IPS DF 6.9 (cell line): ENCODE measurements at regions not wholly inside any gene's neighbourhood (a gene's known extent, or its start where the extent isn't known, plus 50 kb on each side); places are given as distances from the start of the nearest gene placed in this dataset.

Experiments
- DNase-seq: peaks from one replicate; pipeline ENCODE4 v3.0.0-alpha.2; 2013; ENCODE audit warnings: low read depth, low spot score
- H3K27ac ChIP-seq: one replicate; pipeline ENCODE4 v1.5.1; 2013; ENCODE audit warnings: low read length, control low read depth
- H3K27me3 ChIP-seq: 2 replicates; pipeline ENCODE4 v1.6.1; 2013; ENCODE audit warnings: mild to moderate bottlenecking, low read length; ENCODE audit not compliant: control insufficient read depth, insufficient read depth
- H3K36me3 ChIP-seq: 2 replicates; pipeline ENCODE4 v1.6.1; 2013; ENCODE audit warnings: low read length; ENCODE audit not compliant: control insufficient read depth, insufficient read depth
- H3K4me1 ChIP-seq: 2 replicates; pipeline ENCODE4 v1.6.1; 2013; ENCODE audit warnings: low read length; ENCODE audit not compliant: control insufficient read depth, insufficient read depth
- H3K4me3 ChIP-seq: 2 replicates; pipeline ENCODE4 v1.5.1; 2013; ENCODE audit warnings: mild to moderate bottlenecking, low read length
- H3K9me3 ChIP-seq: 2 replicates; pipeline ENCODE4 v1.6.1; 2013; ENCODE audit warnings: low read length, inconsistent platforms; ENCODE audit not compliant: control insufficient read depth, insufficient read depth
- WGBS: extraction: QIAGEN DNeasy Blood & Tissue Kit; methylation state at CpG from one replicate; pipeline ENCODE4 v1.1.7; 2013; ENCODE audit warnings: mixed read lengths, missing lambda C conversion rate; ENCODE audit not compliant: insufficient read length, insufficient coverage; 5-methylcytosine and 5-hydroxymethylcytosine counted together

- H3K36me3 ChIP-seq: no peaks in the 10 kb centered on the region; the same call in 1 of the 2 replicates
- DNase-seq: no peak
- no CpG with 5 or more reads among the region's 1 CpG for WGBS
- no peaks in the 10 kb centered on the region for H3K27me3 ChIP-seq
- no peak overlapping the region for H3K4me3 ChIP-seq
- no peaks in the 10 kb centered on the region; the same call in 1 of the 2 replicates for H3K4me1 ChIP-seq
- no peak overlapping the region for H3K27ac ChIP-seq
- H3K9me3 ChIP-seq: no peaks in the 10 kb centered on the region; the same call in 1 of the 2 replicates
These were observed 71.3 kb upstream of the EYA4 start for GRCh38 chr6:133169901-133170300.

GRCh38 chr6:133170602-133171001 is 70.6 kb upstream of the EYA4 start:
- Histone ChIP-seq H3K27ac (no peak overlapping the region), H3K36me3 (no peaks in the 10 kb centered on the region; the same call in 1 of the 2 replicates), H3K4me1 (no peaks in the 10 kb centered on the region; the same call in 1 of the 2 replicates), H3K4me3 (no peak overlapping the region), H3K9me3 (no peaks in the 10 kb centered on the region; the same call in 1 of the 2 replicates), H3K27me3 (no peaks in the 10 kb centered on the region)
- no peak for DNase-seq

- no peak overlapping the region for H3K27ac ChIP-seq
- H3K9me3 ChIP-seq: no peaks in the 10 kb centered on the region; the same call in 1 of the 2 replicates
- WGBS: no CpG with 5 or more reads among the region's 3 CpGs
- H3K36me3 ChIP-seq: no peaks in the 10 kb centered on the region; the same call in 1 of the 2 replicates
- H3K4me3 ChIP-seq: no peak overlapping the region
- H3K27me3 ChIP-seq: no peaks in the 10 kb centered on the region
- no peak for DNase-seq
- H3K4me1 ChIP-seq: no peaks in the 10 kb centered on the region; the same call in 1 of the 2 replicates
These were observed 69.1 kb upstream of the EYA4 start for GRCh38 chr6:133171989-133172604.

GRCh38 chr6:133173276-133173675 is 67.9 kb upstream of the EYA4 start:
- H3K36me3 ChIP-seq: no peaks in the 10 kb centered on the region; the same call in 1 of the 2 replicates
- DNase-seq: no peak
- H3K4me3 ChIP-seq: no peak overlapping the region
- no CpG with 5 or more reads among the region's 4 CpGs for WGBS
- no peaks in the 10 kb centered on the region; the same call in 1 of the 2 replicates for H3K4me1 ChIP-seq
- no peak overlapping the region for H3K27ac ChIP-seq
- no peaks in the 10 kb centered on the region; the same call in 1 of the 2 replicates for H3K9me3 ChIP-seq
- H3K27me3 ChIP-seq: no peaks in the 10 kb centered on the region

- Histone ChIP-seq H3K36me3 (no peaks in the 10 kb centered on the region), H3K27ac (no peak overlapping the region), H3K4me3 (no peak overlapping the region)
These were observed 61.7 kb upstream of the EYA4 start for GRCh38 chr6:133179481-133179880.

GRCh38 chr6:133183691-133184090 is 57.5 kb upstream of the EYA4 start:
- H3K36me3 ChIP-seq: no peaks in the 10 kb centered on the region
- WGBS: no CpG with 5 or more reads among the region's 2 CpGs
- H3K27ac ChIP-seq: no peak overlapping the region
- no peaks in the 10 kb centered on the region for H3K4me1 ChIP-seq
- DNase-seq: no peak
- no peaks in the 10 kb centered on the region for H3K9me3 ChIP-seq
- H3K4me3 ChIP-seq: no peak overlapping the region
- H3K27me3 ChIP-seq: no peaks in the 10 kb centered on the region

More at GRCh38 chr6:133179481-133179880, 61.7 kb upstream of the EYA4 start:
- Histone ChIP-seq H3K4me1 (no peaks in the 10 kb centered on the region), H3K27me3 (no peaks in the 10 kb centered on the region), H3K9me3 (no peaks in the 10 kb centered on the region; the same call in 1 of the 2 replicates)
- DNase-seq: no peak

- Histone ChIP-seq H3K36me3 (no peaks in the 10 kb centered on the region), H3K4me1 (no peaks in the 10 kb centered on the region), H3K9me3 (no peaks in the 10 kb centered on the region), H3K4me3 (no peak overlapping the region), H3K27me3 (no peaks in the 10 kb centered on the region), H3K27ac (no peak overlapping the region)
- WGBS: no CpG with 5 or more reads among the region's 2 CpGs
- DNase-seq: no peak
These were observed 56.3 kb upstream of the EYA4 start for GRCh38 chr6:133184798-133185372.

- no peak overlapping the region for H3K4me3 ChIP-seq
- no peak for DNase-seq
- no peaks in the 10 kb centered on the region for H3K4me1 ChIP-seq
- no peak overlapping the region for H3K27ac ChIP-seq
- no peaks in the 10 kb centered on the region for H3K27me3 ChIP-seq
- no peaks in the 10 kb centered on the region for H3K36me3 ChIP-seq
- H3K9me3 ChIP-seq: no peaks in the 10 kb centered on the region
- no CpG with 5 or more reads among the region's 4 CpGs for WGBS
These were observed 55.4 kb upstream of the EYA4 start for GRCh38 chr6:133185731-133186130.

- Histone ChIP-seq H3K27me3 (no peaks in the 10 kb centered on the region), H3K27ac (no peak overlapping the region), H3K9me3 (no peaks in the 10 kb centered on the region), H3K36me3 (no peaks in the 10 kb centered on the region), H3K4me3 (no peak overlapping the region), H3K4me1 (no peaks in the 10 kb centered on the region)
- DNase-seq: no peak
- WGBS: no CpG with 5 or more reads among the region's 2 CpGs
These were observed 54.0 kb upstream of the EYA4 start for GRCh38 chr6:133187114-133187513.

- H3K9me3 ChIP-seq: no peaks in the 10 kb centered on the region
- no CpG with 5 or more reads among the region's 2 CpGs for WGBS
- H3K4me3 ChIP-seq: no peak overlapping the region
- no peaks in the 10 kb centered on the region for H3K36me3 ChIP-seq
- no peak for DNase-seq
- H3K4me1 ChIP-seq: no peaks in the 10 kb centered on the region
- no peaks in the 10 kb centered on the region for H3K27me3 ChIP-seq
- no peak overlapping the region for H3K27ac ChIP-seq
These were observed 53.3 kb upstream of the EYA4 start for GRCh38 chr6:133187657-133188453.
